Breast epithelium (tissue), 4 donors: ENCODE measurements at regions not wholly inside any gene's neighbourhood (a gene's known extent, or its start where the extent isn't known, plus 50 kb on each side); places are given as distances from the start of the nearest gene placed in this dataset.
A peak's percentile ranks its signal among the peaks of the same experiment; 100 is the strongest.

ENCODE experiments used
- DNase-seq, 2 donors: peaks; one replicate each; pipeline ENCODE4 v3.0.0-alpha.2; 2019; ENCODE audit warnings: low spot score in 2 of 2
- H3K27ac ChIP-seq, 2 donors: fragments of 200-600 bp; sonication (generic) in 1 of 2; one replicate each; pipeline ENCODE4 v1.5.1; 2016 to 2019; ENCODE audit warnings: mild to moderate bottlenecking in 1 of 2
- H3K27me3 ChIP-seq, 2 donors: fragments of 200-600 bp; sonication (generic) in 1 of 2; one replicate each; pipeline versions ENCODE4 v1.5.1 to v1.6.0; 2017 to 2019; ENCODE audit warnings: control low read depth in 1 of 2, mild to moderate bottlenecking in 1 of 2
- H3K36me3 ChIP-seq: fragments of 200-600 bp; one replicate; pipeline ENCODE4 v1.5.1; 2019
- H3K4me1 ChIP-seq, 2 donors: fragments of 200-600 bp; sonication (generic); one replicate each; pipeline ENCODE4 v1.5.1; 2016 to 2019; ENCODE audit warnings: control low read depth in 1 of 2
- H3K4me3 ChIP-seq, 3 donors: fragments of 200-600 bp; sonication (generic); 1 replicate in 2 of 3; 2 replicates in 1 of 3; pipeline ENCODE4 v1.5.1; 2016 to 2019; ENCODE audit warnings: mild to moderate bottlenecking in 3 of 3, moderate library complexity in 2 of 3
- H3K9me3 ChIP-seq, 2 donors: fragments of 200-600 bp; sonication (generic) in 1 of 2; one replicate each; pipeline ENCODE4 v1.5.1; 2016 to 2019; ENCODE audit warnings: control low read depth in 1 of 2
- POLR2A ChIP-seq: fragments of 450-650 bp; IDR thresholded peaks from one replicate; pipeline ENCODE4 v1.6.1; 2016; ENCODE audit warnings: antibody characterized with exemption, mild to moderate bottlenecking, moderate library complexity
- POLR2AphosphoS5 ChIP-seq, 3 donors: sonication (generic); formaldehyde crosslinking; IDR thresholded peaks; one replicate each; pipeline ENCODE4 v1.6.1; 2017; ENCODE audit warnings: antibody characterized with exemption in 3 of 3
- intact Hi-C: fragments of 100-400 bp; cut with DNase I; formaldehyde crosslinking; loops from one replicate; pipeline ENCODE4 v1.15.1; 2023; ENCODE audit warnings: low total_unique reads
- TF ChIP-seq, protein P1 (sequence below), 3 donors: fragments of 450-650 bp; IDR thresholded peaks; one replicate each; pipeline ENCODE4 v1.5.1; 2016 to 2017; ENCODE audit warnings: antibody characterized with exemption in 3 of 3, mild to moderate bottlenecking in 3 of 3, moderate library complexity in 3 of 3

DNA sequence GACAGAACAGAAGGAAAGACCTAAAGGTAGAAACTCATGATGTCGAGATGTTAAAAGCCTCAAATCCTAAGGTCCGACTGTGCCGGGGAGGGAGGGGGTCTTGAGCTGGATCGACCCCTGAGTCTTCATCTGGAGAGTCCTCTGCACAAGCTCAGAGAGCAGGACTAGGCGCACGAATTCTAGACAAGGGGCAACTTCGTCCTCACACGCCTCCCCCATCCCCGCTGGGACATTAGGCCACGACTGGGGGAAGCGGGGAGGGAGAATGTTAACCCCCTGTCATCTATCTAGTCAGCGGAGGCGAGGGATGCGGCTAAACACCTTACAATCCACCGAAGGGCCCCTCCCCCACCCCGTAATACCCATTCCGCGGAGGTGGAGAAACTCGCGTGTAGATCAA lies 94.7 kb downstream of the PRKAB2 start:
- Histone ChIP-seq H3K27ac (no peak overlapping the region), H3K36me3 (no peaks in the 10 kb centered on the region), H3K27me3 (peaks cover 5 to 90% of the 10 kb centered on the region in 2 donors), H3K4me3 (no peak overlapping the region), H3K4me1 (no peaks in the 10 kb centered on the region), H3K9me3 (no peaks in the 10 kb centered on the region)
- intact Hi-C loops: no loop called here
- no peak for DNase-seq
- no peak for TF ChIP-seq POLR2A
- TF ChIP-seq, protein P1, sequence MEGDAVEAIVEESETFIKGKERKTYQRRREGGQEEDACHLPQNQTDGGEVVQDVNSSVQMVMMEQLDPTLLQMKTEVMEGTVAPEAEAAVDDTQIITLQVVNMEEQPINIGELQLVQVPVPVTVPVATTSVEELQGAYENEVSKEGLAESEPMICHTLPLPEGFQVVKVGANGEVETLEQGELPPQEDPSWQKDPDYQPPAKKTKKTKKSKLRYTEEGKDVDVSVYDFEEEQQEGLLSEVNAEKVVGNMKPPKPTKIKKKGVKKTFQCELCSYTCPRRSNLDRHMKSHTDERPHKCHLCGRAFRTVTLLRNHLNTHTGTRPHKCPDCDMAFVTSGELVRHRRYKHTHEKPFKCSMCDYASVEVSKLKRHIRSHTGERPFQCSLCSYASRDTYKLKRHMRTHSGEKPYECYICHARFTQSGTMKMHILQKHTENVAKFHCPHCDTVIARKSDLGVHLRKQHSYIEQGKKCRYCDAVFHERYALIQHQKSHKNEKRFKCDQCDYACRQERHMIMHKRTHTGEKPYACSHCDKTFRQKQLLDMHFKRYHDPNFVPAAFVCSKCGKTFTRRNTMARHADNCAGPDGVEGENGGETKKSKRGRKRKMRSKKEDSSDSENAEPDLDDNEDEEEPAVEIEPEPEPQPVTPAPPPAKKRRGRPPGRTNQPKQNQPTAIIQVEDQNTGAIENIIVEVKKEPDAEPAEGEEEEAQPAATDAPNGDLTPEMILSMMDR (IDR thresholded peaks at IDR 0.05): no peak
- no peak for TF ChIP-seq POLR2AphosphoS5 (IDR thresholded peaks at IDR 0.05)

DNA sequence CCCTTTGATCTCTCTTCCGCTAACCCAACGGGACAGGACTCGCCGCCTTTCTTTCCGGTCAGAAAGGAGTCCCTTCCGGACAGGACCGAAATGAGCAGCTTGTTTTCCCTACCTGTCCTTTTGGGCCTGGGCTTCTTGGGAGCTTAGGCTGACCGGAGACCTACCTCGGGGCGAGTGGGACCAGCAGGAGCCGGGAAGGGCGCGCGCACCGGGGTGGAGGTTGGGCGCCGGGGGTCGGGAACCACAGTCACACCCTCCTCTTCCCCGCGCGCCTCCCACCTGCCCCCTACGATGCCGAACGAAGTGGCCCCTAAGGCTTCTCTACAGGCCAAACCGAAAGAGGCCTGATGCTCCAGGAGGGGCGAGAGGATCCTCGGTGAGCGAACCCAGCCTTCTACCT lies 95.2 kb downstream of the PRKAB2 start:
- Histone ChIP-seq H3K27me3 (peaks cover 5 to 88% of the 10 kb centered on the region in 2 donors), H3K27ac (no peak overlapping the region), H3K36me3 (no peaks in the 10 kb centered on the region), H3K4me3 (no peak overlapping the region), H3K9me3 (no peaks in the 10 kb centered on the region), H3K4me1 (no peaks in the 10 kb centered on the region)
- no peak for DNase-seq
- intact Hi-C loops: no loop called here
- TF ChIP-seq POLR2AphosphoS5 (IDR thresholded peaks at IDR 0.05): no peak

DNA sequence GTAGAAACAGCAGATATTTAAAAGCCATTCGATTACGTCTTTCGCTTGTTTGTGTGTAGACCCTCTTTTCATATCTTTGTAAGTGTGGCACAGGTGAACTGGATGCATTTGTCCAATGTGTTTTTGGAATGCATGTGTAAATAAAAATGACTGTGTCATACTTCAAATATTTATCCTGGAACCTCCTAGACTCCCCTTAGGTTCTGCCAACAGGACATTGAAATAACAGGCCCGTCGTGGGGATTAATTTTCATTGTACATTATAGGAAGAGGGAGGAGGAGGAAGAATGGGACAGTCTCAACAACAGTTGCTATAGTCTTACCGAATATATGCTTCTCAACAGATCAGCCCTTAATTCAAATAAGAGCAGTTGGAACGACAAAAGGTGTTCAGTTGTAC lies 95.8 kb downstream of the PRKAB2 start:
- Histone ChIP-seq H3K27ac (no peak overlapping the region), H3K27me3 (peaks cover 5 to 87% of the 10 kb centered on the region in 2 donors), H3K4me3 (no peak overlapping the region), H3K4me1 (no peaks in the 10 kb centered on the region), H3K36me3 (no peaks in the 10 kb centered on the region), H3K9me3 (no peaks in the 10 kb centered on the region)
- no peak for DNase-seq
- TF ChIP-seq, protein P1 (IDR thresholded peaks at IDR 0.05): no peak
- TF ChIP-seq POLR2A: no peak
- TF ChIP-seq POLR2AphosphoS5 (IDR thresholded peaks at IDR 0.05): no peak
- intact Hi-C loops: no loop called here

DNA sequence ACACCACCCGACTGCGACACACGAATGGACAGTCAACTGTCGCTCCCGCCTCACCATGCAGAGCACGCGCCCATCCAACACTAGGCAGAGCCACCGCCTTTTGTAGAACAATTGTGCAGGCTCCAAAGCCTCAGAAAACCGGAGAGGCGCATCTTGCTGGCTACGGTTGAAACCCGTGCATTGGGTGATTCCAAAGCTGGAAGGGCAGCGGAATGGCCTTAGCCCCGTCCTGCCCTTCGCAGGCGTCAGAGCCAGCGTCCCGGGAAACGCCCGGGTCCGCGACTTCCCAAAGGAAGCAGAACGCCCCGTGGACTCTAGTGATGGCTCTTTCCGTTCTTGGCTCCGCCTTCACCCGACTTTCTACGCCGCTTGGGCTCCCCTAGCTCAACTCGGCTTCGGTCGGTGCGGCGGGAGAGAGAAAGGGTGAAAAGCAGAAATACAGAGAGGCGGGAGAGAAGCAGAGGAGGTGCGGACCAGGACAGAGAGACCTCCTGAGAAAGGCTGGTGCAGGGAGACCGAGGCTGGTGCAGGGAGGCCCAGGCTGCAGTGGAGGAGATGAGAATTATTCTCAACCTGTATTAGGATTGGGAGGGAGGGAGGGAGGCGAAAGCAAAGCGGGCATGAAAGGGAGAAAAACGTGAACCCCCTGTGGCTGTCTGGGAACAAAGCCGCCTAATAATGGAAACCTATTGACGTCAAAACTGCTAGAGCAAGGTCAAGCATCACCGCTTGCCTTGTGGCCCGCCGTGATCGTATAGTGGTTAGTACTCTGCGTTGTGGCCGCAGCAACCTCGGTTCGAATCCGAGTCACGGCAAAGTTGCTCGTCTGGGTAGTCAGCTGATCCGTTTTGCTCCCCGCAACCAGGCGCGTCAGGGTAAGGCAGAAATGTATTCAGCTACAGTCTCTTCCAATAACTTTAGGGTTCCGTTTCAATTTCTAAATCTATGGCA lies 99.5 kb downstream of the PRKAB2 start:
- H3K4me1 ChIP-seq: no peaks in the 10 kb centered on the region
- intact Hi-C loops: no loop called here
- no peaks in the 10 kb centered on the region for H3K36me3 ChIP-seq
- TF ChIP-seq POLR2A: no peak
- no peak for TF ChIP-seq POLR2AphosphoS5 (IDR thresholded peaks at IDR 0.05)
- TF ChIP-seq, protein P1 (IDR thresholded peaks at IDR 0.05): no peak
- H3K9me3 ChIP-seq: no peaks in the 10 kb centered on the region
- peaks cover 0 to 58% of the 10 kb centered on the region in 2 donors for H3K27me3 ChIP-seq
- peak overlapping the region; percentile 15 to 46 (median 25) for H3K4me3 ChIP-seq
- H3K27ac ChIP-seq: no peak overlapping the region
- DNase-seq: no peak

DNA sequence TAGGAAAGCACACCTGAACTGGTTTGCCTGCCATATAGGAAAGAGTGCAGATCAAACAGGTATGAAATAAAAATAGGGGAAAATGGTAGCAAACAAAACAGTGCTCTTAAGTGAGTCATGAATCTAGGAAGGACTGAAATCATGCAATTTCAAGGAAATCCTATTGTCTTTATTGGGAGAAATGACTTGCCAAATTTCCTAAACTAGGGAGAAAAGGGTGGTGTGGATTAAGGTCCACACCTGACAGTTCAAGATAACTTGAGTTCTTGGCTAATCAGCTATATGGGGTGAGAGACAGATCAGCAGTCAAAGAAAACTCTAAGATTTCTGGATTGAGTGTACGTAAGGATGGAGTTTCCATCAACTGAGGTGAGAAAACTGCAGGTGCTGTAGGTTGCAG lies 101.1 kb downstream of the PRKAB2 start:
- intact Hi-C loops: no loop called here
- TF ChIP-seq, protein P1 (IDR thresholded peaks at IDR 0.05): no peak
- TF ChIP-seq POLR2A (no peak), POLR2AphosphoS5 (IDR thresholded peaks at IDR 0.05) (no peak)
- Histone ChIP-seq H3K27me3 (peaks cover 0 to 41% of the 10 kb centered on the region in 2 donors), H3K36me3 (no peaks in the 10 kb centered on the region), H3K4me1 (no peaks in the 10 kb centered on the region), H3K4me3 (no peak overlapping the region), H3K9me3 (no peaks in the 10 kb centered on the region), H3K27ac (no peak overlapping the region)
- DNase-seq: no peak
